ENCODE measurements at regions not wholly inside any gene's neighbourhood (a gene's known extent, or its start where the extent isn't known, plus 50 kb on each side); places are given as distances from the start of the nearest gene placed in this dataset.

- FAIRE-seq = no peak
- no peak for DNase-seq (ENCODE audit: insufficient read length, low spot score)
- TF ChIP-seq CTCF (IDR thresholded peaks at IDR 0.05; ENCODE audit: insufficient read depth, missing control alignments) = no peak
Observed at GRCh38 chr11:45365961-45366618, 79.9 kb upstream of the SYT13 start.

DNA sequence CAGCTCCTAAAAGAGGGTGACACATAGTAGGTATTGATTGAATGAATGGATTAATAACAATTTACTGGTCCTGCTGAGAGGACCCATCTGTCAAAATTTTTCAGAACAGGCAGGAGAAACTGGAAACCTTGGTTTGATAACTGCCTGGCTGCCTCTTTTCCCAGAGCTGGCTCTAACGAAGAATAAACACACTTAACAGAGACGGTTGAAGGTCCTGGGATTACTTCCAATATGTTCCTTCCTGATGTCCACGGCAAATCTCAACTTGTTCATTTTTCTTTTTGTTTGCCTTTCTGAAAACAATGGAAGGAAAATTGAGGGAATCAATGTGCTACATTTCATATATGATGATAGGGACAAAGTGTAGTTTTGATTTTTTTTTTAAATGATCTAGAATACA lies 76.5 kb upstream of the SYT13 start:
- FAIRE-seq (no peak), DNase-seq (ENCODE audit: insufficient read length, low spot score) (no peak)
- no peak for TF ChIP-seq CTCF (IDR thresholded peaks at IDR 0.05; ENCODE audit: insufficient read depth, missing control alignments)

- no peak for TF ChIP-seq CTCF (IDR thresholded peaks at IDR 0.05; ENCODE audit: insufficient read depth, missing control alignments)
- FAIRE-seq (no peak), DNase-seq (ENCODE audit: insufficient read length, low spot score) (no peak)
Observed at GRCh38 chr11:45361551-45361950, 75.4 kb upstream of the SYT13 start.

- TF ChIP-seq CTCF (IDR thresholded peaks at IDR 0.05; ENCODE audit: insufficient read depth, missing control alignments) = no peak
- DNase-seq (ENCODE audit: insufficient read length, low spot score) (no peak), FAIRE-seq (no peak)
Observed at GRCh38 chr11:45355706-45356041, 69.5 kb upstream of the SYT13 start.

- peak; percentile 78 for FAIRE-seq
- DNase-seq (ENCODE audit: insufficient read length, low spot score) = no peak
- no peak for TF ChIP-seq CTCF (IDR thresholded peaks at IDR 0.05; ENCODE audit: insufficient read depth, missing control alignments)
Observed at GRCh38 chr11:45354976-45355705, 69.0 kb upstream of the SYT13 start.

DNA sequence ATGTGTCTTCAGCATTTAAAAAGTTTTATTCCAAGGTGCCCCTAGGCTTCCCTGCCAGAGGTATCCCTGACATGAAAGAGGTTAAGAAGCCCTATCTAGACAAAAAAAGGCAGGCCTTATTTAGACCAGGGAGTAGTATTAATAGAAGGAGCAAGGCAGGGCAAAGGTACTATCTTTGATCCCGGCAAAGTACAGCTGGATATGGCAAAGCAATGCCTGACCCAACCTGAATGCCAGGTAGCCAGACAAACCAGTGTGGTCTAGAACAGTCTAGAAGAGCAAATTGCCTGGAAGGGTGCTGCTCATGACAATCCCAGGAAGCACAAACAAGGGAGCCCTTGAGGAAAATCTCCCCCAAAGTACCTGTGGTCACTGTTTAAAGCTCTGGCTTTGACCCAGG lies 62.6 kb upstream of the SYT13 start:
- no peak for FAIRE-seq

More for the DNA sequence above, 62.6 kb upstream of the SYT13 start:
- no peak for TF ChIP-seq CTCF (IDR thresholded peaks at IDR 0.05; ENCODE audit: insufficient read depth, missing control alignments)
- DNase-seq (ENCODE audit: insufficient read length, low spot score) = no peak
